NOMO-1 (cell line): ENCODE measurements at regions not wholly inside any gene's neighbourhood (a gene's known extent, or its start where the extent isn't known, plus 50 kb on each side); places are given as distances from the start of the nearest gene placed in this dataset.
A peak's percentile ranks its signal among the peaks of the same experiment; 100 is the strongest.

Experiments
- DNase-seq, 2 experiments: peaks; one replicate each; lab custom pipeline; 2025; ENCODE audit not compliant: unreplicated experiment in 2 of 2; lab: John Stamatoyannopoulos, UW

DNA sequence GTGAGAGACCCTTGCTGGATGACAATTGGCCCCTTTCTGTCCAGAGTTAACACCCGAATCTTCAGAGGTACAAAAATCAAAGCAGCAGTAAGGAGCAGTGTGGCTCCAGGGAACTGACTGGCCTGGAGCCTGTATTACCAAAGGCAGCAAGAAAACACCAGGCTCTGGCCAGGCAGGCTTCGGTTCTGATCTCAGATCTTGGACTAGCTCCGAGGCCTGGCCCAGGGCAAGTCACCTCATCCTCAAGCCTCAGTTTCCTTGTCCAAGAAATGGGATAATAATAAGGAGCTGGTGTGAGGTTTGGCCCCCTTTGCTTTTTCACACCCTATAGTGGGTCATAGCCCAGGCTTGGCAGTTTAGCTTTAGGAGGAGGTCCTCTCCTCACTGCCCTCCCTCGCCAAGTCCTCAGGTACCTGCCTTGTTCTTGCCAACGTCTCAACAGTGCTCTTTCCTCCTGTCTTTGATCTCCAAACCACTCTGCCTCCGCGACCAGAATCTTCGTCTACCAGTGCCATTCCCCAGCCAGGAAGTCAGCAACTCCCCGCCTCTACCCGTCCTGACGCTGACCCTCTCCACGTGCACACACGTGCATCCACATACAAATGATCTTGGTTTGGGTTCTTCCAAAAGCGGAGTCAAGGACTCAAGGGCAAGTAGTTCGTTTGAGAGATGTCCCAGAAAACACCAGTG, 82.6 kb upstream of the TLE3 start:
- DNase-seq = no peak

DNA sequence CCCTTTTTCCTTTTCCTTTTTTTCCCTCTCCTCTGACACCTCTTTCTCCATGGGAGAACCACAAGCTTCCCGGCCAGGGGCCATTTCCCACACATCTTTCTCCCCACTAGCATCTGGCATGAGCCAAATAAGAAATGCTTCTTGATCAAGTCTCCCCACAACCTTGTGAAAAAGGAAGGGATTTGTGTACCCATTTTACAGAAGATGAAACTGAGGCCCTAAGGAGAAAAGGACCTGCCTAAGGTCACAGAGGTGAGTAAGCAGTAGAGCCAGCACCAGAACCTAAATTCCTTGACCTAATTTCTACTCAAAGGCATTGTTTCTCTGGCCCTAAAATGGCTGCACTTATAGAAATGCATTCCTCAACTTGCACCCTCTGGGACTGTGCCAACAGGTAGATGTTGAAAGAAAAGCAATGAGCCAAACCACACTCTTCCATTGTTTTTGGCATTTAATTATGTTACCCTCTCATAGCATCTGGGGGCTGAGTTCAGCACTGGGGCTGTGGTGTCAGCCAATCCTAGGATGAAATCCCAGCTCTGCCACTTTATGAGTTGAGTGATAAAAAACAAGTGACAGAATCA, 81.7 kb upstream of the TLE3 start:
- DNase-seq = no peak

DNA sequence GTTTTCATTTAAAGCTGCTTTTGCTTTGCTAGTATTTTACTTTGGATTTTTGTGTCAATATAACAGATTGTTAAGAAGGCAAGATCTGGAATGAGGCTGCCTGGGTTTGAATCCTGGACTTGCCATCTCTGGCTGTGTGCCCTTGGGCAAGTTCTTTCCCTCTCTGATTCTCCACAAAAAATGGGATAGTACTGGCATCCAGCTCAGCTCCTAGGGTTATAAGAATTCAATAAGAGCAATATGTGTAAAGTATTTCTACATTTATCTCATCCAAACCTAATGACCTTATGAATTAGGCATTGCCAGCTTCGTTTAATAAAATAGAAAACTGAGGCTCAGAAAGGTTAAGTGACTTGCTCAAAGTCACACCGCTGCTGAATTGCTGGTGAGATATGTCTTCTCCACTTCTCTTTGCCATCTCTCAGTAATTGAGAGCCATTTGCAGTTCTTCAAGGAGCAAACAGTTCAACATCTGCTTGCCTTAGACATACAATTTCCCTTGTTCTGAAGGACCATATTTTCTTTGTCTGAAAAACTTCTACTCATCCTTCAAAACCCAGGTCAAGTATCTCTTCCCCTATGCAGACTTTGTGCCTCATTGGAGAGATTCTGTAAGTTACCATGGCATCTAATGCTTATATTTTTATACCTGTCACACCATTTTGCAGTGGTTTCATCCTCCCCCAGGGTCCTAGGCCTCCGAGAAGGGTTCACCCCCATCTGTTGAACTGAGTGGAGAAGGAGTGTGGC, 80.8 kb upstream of the TLE3 start:
- DNase-seq = no peak

DNA sequence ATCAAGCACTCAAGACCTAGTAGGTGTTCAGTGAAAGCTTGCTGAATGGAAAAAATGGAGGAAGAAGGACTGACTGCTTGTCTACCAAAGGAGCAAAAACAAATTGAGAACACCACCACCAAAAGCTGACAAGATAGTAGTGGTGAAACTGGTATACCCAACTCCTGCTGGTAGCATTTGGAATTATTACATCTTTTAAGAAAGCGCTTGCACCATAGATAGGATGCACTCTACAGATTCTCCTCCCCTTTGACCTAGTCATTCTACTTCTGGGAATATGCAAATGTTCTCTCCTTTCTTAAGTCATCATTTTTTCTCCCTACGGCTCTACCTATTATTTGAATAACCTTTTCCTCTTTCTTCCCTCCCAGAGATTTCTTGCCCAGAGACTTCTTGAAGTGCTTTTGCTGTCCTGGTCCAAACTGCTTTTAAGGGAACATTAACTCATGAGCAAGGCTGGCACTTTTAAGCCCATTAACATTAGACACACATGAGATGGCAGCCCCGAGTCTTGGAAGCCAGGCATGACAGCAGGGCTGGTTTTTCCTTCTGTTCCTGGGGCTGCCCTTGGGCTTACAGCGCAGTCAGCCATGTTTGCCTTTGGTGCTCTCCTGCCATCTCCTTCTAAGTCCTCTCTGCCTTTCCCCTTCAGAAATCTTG, 75.0 kb upstream of the TLE3 start:
- no peak for DNase-seq

DNA sequence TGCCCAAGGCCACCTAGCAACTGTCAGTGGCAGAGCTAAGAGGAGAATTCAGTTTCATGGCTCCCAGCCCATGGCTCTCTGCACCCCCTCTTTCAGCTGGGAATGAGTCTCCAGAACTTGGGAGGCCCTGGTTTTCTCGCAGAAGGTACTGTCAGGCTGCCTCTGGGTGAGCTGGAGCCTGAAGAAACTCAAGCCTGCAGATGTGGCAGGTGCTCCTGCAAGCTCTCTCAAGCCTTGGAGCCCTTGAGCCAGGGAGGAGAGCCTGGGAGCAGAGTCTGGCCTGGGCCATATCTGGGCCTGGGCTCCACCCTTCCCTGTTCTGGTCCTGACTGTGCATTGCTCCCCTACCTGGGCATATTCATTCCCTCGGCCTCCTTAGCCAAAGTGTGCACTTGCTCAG, 74.4 kb upstream of the TLE3 start:
- no peak for DNase-seq

DNA sequence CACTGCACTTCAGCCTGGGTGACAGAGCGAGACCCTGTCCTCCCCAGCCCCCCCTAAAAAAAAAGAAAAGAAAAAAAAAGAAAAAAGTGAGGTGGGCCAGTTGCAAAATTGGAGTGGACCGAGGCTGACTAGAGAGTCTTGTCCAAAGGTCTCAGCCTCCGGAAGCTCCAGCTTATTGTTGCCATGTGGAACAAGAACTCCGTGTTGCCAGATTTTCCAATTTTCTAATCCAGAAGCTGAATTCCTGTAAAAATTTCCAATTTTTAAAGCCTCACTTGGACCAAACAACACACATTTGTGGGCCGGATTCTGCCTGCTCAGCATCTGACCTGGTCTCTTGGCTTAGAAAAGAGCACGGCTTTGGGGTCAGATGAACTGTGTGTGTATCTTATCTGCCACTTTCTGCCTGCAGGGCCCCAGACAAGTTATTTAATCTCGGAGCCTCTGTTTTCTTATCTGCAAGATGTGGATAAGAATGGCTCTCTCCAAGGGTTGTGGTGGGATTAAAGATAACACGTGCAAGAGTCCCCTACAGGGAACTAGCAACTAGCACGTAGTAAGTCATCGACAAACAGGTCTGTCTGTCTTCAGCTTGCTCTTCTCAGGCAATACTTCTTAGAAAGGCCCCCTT, 73.7 kb upstream of the TLE3 start:
- no peak for DNase-seq

DNA sequence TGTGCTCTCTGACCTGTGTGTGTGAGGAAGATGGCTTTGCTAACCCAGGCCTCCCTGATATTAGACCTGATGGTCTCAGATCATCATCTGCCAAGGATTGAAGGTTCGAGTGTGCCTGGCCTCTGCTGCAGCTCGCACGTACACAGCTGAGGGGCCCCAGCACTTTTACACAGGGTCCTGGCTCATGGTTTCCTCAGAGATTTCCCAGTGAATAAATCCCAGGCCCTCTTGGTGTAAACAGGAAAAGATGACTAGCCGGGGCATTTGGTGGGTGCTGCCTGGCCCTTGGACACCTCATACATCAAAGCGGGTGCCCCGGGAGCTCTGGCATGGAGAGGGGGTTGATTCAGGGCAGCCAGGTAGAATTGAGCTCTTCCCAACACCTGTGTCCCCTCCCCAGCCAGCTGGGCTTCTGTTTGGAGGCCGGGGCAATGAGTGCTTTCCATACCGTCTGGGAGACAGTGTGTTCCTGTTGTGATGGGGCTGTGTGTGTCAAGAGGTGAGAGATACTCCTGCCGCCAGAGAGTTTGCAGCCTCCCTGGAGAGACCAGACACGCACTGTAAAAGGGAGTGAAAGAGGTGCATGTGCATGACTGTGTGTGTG, 72.5 kb upstream of the TLE3 start:
- no peak for DNase-seq

DNA sequence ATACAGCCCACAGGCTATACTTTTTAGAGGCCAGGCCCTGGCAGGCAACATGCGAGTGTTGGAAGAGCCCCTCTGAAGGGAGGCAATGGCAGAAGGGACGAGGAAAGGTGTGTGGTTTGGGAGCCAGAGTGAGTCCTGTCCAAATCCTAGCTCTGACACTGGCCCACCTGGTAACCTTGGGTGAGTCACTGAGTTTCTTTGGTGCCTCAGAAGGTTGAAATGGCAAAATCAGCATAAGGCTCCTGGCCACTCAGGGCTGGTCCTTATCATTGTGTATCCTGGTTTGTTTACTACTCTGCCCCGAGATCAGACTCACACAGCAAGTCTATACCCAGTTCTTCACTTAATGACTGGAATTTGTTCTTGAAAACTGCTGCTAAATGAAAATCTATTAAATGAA, 71.4 kb upstream of the TLE3 start:
- DNase-seq = no peak

DNA sequence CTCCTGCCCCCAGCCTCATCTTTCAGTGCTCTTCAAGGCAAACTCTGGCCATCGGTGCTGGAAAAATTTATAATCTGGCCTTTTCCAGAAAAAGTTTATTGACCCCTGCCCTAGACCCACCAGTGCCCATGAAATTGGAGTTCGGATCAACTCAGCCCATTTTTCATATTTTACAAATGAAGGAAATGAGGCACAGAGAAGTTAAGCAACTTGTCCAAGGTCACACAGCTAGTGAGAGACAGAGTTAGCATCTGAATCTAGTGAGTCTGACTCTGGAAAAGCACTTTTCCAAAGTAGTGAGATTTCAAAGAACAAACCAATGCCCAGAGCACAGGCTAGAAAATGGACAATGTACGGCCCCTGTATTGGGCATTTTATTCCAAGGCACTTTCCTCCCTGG, 69.4 kb upstream of the TLE3 start:
- DNase-seq = no peak

DNA sequence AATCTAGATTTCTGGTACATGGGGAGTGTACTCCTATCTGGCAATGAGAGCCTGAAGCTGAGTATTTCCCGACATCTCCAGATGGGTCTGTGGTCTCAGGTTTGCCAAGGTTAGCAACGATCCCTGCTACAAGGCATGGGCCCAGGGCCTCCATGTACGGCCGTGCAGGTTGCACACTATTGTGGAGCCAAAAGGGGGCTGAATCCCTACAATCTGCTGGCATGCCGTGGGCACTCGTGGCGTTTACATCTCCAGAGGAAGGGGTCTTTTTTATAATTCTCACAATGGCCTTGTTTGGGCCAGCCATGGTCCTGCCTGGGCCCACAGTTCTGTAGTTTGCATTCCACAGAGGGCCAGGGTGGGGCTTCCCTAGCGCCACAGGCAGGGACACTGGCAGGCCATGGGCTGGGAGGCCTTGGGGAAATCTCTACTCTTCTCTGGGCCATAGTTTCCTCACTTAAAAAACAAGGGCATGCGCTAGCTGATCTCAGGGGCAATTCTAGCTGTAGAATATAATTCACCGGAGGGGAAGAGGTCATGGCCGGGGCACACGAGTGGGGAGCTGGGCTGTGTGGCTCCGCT, 68.9 kb upstream of the TLE3 start:
- DNase-seq = no peak

DNA sequence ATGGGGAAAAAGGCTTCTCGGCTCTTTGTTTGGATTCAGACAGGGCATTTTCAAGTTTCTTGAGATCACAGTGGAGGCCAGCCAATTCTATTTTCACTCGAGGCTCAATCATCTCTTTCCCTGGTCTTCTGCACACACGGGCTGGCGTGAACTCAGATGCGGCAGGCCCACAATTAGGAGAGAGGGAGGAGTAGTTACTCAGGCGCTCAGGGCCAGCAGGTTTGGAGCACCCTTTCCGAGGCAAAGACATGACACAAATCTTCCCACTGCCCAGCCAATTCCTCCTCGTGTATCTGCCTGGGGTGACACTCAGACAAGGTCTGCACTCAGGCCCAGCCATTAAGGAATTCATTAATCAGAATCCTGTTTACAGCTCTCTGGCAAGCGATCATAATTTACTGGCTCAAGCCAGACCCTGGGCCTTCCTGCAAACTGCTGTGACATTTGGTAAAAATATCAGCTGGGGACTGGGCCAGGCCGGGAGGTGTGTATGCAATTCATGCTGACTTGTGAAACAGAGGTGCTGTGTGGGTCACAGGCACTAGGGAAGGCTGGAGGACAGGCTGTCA, 68.1 kb upstream of the TLE3 start:
- DNase-seq = no peak

DNA sequence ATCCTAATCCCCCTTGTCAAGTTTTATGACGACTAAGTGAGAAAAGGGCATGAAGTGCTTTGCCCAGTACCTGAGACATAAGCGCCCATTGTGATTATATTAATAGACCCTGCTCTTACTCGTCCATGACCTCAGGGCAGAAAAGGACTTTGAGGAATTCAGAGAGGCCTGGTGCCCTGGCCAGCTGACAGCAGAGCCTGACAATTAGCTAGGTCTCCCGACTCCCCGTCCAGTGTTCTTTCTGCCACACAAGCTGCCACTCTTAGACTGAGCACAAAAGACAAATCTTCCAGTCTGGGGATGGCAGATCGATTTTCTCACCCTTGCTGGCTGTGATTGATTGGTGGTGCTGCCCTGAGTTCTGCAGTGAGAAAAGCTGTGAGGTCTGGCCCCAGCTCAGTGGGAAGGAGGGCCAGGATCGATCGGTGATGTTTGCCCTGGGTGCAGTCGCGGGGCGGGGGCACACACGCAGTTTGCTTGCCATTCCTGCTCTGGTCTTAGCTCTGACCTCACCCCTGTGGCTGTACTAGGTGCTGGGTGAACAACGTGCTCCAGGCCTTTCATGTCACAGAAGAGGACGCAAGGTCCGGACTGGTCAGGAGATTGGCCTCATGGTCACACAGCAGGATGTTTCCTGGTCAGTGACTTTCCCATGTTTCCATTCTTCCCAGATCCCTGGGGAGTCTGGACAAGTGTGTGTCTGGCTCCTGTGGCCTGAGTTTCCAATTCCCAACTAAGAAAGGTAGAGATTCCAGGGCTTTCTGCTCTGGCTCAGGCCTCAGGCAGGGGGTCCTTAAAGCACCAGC, 67.4 kb upstream of the TLE3 start:
- no peak for DNase-seq

DNA sequence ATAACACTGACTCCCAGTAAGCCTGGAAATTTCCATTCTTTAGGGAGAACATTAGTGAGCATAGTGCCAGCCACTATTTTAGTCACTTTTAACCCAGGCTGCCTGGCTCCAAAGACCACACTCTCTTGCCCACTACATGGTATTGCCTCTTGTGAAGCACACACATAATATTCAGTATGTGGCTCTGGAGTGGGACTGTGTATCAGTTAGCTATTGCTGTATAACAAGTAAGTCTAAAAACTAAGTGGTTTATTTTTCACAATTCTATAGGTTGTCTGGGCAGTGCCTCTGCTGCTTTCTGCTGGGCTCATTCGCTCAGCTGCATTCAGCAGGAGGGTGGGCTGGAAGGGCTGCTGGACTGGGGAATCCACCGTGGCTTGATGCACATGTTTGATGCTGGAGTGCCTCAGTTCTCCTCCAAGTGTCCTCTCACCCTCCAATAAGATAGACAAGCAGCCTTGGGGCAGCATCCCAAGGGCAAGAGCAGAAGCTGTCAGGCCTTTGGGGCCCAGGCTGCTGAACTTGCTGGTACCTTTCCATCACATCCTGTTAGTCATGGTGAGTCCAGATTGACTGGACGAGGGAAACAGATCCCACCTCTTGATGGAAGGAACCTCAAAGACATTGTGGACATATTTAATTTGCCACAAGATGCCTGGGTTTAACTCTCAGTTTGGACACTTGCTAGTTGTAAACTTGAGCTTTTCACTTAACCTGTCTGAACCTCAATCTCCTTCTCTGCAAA, 66.6 kb upstream of the TLE3 start:
- no peak for DNase-seq

DNA sequence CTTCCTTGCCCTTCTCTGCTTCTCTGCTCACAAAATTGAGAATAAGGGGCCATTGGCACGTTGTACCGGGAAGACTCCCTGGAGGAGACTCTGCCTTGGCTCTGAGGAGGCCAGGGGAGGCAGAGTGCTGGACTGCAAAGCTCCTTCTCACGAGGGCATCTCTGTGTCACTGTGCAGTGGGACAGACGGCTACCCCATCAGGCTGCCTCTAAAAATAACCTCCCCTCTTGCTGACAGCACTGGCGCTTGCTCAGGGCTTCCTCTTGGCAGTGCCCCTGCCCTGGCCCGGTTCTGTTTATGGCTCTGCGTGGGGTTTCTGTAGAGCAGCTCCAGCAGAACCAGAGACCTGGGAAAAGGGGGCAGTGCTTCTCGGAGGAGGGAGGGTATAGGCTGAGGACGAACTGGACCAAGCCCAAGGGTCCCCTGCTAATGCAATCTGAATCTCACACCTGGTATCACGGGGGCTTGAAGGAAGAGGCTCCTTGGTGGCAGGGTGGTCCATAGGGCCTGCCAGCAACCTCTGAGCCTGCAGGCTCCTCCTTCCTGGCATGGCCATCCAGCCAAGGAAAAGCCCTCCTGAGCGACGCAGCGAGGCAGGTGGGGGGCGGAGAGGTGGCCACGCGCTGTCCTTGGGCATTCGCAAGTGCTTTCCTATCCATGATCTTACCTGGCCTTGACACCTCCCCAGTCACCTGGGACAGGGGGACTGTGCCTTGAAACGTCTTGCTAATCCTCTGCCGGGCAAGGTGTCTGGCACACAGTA, 63.3 kb upstream of the TLE3 start:
- no peak for DNase-seq

DNA sequence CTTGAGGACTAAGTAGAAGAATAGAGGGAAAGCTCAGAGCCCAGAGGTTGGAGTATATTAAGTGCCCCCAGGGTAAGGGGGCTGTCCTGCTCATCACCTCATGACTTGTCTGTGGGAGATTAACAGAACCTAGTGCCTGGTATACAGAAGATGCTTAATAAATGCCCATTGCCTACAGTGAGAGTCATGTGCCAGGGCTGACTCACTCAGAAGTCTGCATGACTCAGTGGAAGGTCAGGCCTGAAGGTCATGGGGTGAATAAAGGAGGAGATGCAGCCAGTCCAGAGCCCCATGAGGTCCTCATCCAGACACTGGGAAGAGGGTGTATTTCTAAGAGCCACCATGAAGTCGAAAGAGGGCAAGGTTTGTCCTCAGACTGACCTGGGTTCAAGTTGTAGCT, 62.5 kb upstream of the TLE3 start:
- no peak for DNase-seq

DNA sequence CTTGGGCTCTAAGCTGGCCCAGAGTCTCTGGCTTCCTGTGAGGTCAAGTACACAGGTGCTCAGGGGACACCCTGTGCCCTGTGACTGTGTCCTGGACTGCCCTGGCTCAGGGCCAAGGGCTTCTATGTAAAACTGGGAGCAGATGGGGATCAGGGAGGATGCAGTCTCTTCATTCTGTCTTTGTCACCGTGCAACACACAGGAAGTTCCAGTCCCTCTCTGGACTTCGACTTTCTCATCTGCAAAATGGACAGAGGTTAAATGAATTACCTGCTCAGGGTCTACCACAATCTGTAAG, 61.9 kb upstream of the TLE3 start:
- no peak for DNase-seq

DNA sequence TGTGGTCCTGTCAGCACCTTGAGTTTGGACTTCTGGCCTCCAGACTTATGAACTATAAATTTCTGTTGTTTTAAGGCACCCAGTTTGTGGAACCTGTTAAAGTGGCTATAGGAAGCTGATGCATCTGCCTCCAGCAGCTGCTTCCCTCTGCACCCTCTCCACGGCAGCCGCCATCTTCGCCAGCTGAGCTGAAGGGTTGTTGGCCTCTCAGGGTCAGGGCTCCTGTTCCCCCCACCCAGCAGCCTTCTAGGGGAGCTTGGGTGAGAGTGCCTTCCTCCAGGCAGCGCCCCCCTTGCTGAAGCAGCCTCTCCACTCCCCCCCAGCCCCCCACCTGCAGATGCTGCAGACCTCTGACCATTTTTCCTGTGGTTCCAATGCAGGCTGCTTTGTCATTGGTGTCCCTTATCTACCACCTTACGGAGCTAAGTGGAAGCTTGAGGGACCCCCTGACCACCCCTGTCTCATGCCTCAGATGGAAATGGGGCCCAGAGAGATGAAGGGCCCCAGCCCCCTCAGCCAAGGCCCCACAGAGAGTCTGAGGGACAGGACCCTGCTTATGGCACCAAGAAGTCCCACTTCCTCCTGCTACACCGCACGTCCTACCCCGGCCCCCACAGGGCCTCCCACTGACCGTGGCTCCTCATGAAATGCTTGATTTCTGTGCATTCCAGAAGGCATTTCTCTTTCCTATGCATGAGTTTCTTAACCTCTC, 61.4 kb upstream of the TLE3 start:
- peak in 1 of 2 experiments; percentile 34 for DNase-seq
